Natural killer cell (primary cell): ENCODE measurements at regions not wholly inside any gene's neighbourhood (a gene's known extent, or its start where the extent isn't known, plus 50 kb on each side); places are given as distances from the start of the nearest gene placed in this dataset.
"Not testable (repeated sequence)": the region's sequence is repeated elsewhere in the genome, so short reads cannot be mapped to it uniquely, and the experiment has no call there.

ENCODE experiments used
- ATAC-seq, 3 donors: fragments of 150-1000 bp in 2 of 3; fragments of 200-7000 bp in 1 of 3; cut with Tn5 transposase; 1 replicate in 1 of 3; 2 replicates in 2 of 3; pipeline ENCODE4 v1.10.0; 2021; ENCODE audit warnings: mild to moderate bottlenecking in 2 of 3, moderate library complexity in 2 of 3
- DNase-seq, 2 donors: peaks; one replicate each; pipeline versions ENCODE4 v3.0.0 to v3.0.0-alpha.2; 2013 to 2021; ENCODE audit warnings: mixed read lengths in 1 of 2
- H3K27ac ChIP-seq: one replicate; pipeline ENCODE4 v1.5.1; 2013; ENCODE audit warnings: mild to moderate bottlenecking, low read length
- H3K27me3 ChIP-seq: one replicate; pipeline ENCODE4 v1.6.1; 2013; ENCODE audit warnings: low read length; ENCODE audit not compliant: control insufficient read depth, insufficient read depth
- H3K36me3 ChIP-seq: one replicate; pipeline ENCODE4 v1.6.1; 2013; ENCODE audit warnings: low read length; ENCODE audit not compliant: control insufficient read depth, insufficient read depth
- H3K4me1 ChIP-seq: one replicate; pipeline ENCODE4 v1.6.1; 2013; ENCODE audit warnings: low read length; ENCODE audit not compliant: control insufficient read depth, insufficient read depth
- H3K4me3 ChIP-seq: one replicate; pipeline ENCODE4 v1.5.1; 2013; ENCODE audit warnings: low read length
- H3K9me3 ChIP-seq: one replicate; pipeline ENCODE4 v1.6.1; 2013; ENCODE audit warnings: low read length; ENCODE audit not compliant: control insufficient read depth, insufficient read depth
- H3K27ac Mint-ChIP-seq, 2 donors: one replicate each; pipeline ENCODE4 v1.8.0; 2022; ENCODE audit warnings: mild to moderate bottlenecking in 2 of 2, mixed read lengths in 2 of 2, moderate library complexity in 1 of 2
- H3K27me3 Mint-ChIP-seq, 2 donors: one replicate each; pipeline ENCODE4 v1.8.0; 2022; ENCODE audit warnings: low read depth in 2 of 2, mixed read lengths in 2 of 2
- H3K36me3 Mint-ChIP-seq: one replicate; pipeline ENCODE4 v1.8.0; 2022; ENCODE audit warnings: mixed read lengths
- H3K4me1 Mint-ChIP-seq, 2 donors: one replicate each; pipeline ENCODE4 v1.8.0; 2022; ENCODE audit warnings: mixed read lengths in 2 of 2
- H3K4me3 Mint-ChIP-seq: one replicate; pipeline ENCODE4 v1.8.0; 2022; ENCODE audit warnings: mild to moderate bottlenecking, moderate library complexity, mixed read lengths
- H3K9me3 Mint-ChIP-seq, 2 donors: one replicate each; pipeline ENCODE4 v1.8.0; 2022; ENCODE audit warnings: mixed read lengths in 2 of 2
- WGBS: methylation state at CpG from one replicate; pipeline ENCODE4 v1.1.7; 2013; ENCODE audit warnings: missing lambda C conversion rate; ENCODE audit not compliant: insufficient coverage; 5-methylcytosine and 5-hydroxymethylcytosine counted together
- intact Hi-C: fragments of 100-400 bp; cut with micrococcal nuclease; formaldehyde crosslinking; loops from one replicate; pipeline ENCODE4 v1.14.2; 2022
- TF ChIP-seq, protein P1 (sequence below): fragments of 200-600 bp; IDR thresholded peaks from one replicate; pipeline ENCODE4 v1.8.0; 2022; ENCODE audit warnings: antibody characterized with exemption

DNA sequence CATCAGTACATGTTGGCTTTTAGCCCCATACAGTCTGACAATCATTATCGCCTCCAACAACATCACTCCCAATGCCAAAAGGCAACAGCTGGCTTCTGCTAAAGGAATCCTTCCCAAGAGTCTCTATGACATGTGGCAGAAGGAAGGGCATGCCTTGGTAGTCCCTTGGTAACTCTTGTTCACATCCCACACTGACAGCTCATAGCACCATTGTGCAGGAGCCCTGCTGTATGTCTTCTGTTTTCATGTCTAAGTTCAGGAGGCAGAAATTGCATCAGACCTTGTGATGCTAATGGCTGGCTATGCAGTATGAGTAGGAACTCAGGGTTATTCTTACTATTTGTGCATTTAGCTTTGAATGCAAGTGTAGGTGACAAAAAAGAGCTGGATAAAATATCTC lies 392.1 kb downstream of the PTH2R start:
- Mint-ChIP-seq H3K9me3 (peaks cover 17 to 24% of the 10 kb centered on the region in 2 donors), H3K27ac (no peak overlapping the region), H3K27me3 (no peaks in the 10 kb centered on the region), H3K4me3 (no peak overlapping the region), H3K4me1 (no peaks in the 10 kb centered on the region), H3K36me3 (no peaks in the 10 kb centered on the region)
- Histone ChIP-seq H3K27ac (no peak overlapping the region), H3K36me3 (no peaks in the 10 kb centered on the region), H3K4me1 (no peaks in the 10 kb centered on the region), H3K4me3 (no peak overlapping the region), H3K9me3 (no peaks in the 10 kb centered on the region), H3K27me3 (no peaks in the 10 kb centered on the region)
- intact Hi-C loops: no loop called here
- TF ChIP-seq, protein P1, sequence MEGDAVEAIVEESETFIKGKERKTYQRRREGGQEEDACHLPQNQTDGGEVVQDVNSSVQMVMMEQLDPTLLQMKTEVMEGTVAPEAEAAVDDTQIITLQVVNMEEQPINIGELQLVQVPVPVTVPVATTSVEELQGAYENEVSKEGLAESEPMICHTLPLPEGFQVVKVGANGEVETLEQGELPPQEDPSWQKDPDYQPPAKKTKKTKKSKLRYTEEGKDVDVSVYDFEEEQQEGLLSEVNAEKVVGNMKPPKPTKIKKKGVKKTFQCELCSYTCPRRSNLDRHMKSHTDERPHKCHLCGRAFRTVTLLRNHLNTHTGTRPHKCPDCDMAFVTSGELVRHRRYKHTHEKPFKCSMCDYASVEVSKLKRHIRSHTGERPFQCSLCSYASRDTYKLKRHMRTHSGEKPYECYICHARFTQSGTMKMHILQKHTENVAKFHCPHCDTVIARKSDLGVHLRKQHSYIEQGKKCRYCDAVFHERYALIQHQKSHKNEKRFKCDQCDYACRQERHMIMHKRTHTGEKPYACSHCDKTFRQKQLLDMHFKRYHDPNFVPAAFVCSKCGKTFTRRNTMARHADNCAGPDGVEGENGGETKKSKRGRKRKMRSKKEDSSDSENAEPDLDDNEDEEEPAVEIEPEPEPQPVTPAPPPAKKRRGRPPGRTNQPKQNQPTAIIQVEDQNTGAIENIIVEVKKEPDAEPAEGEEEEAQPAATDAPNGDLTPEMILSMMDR: no peak
- DNase-seq (no peak), ATAC-seq (no peak)
- 100% methylated on average over 1 of the region's 1 CpG for WGBS

GRCh38 chr2:208799397-208799796 lies 392.8 kb downstream of the PTH2R start:
- TF ChIP-seq, protein P1: no peak
- Mint-ChIP-seq H3K4me3 (no peak overlapping the region), H3K27ac (no peak overlapping the region), H3K27me3 (no peaks in the 10 kb centered on the region), H3K36me3 (no peaks in the 10 kb centered on the region), H3K9me3 (peaks cover 17 to 24% of the 10 kb centered on the region in 2 donors), H3K4me1 (no peaks in the 10 kb centered on the region)
- Histone ChIP-seq H3K27me3 (no peaks in the 10 kb centered on the region), H3K9me3 (no peaks in the 10 kb centered on the region), H3K4me3 (no peak overlapping the region), H3K27ac (no peak overlapping the region), H3K4me1 (no peaks in the 10 kb centered on the region), H3K36me3 (no peaks in the 10 kb centered on the region)
- DNase-seq (no peak), ATAC-seq (no peak)
- 14% methylated on average over 1 of the region's 2 CpGs for WGBS
- intact Hi-C loops: no loop called here

- H3K27me3 ChIP-seq, intact Hi-C loops, H3K4me3 Mint-ChIP-seq, H3K36me3 ChIP-seq, H3K4me1 Mint-ChIP-seq, H3K27ac Mint-ChIP-seq, H3K27me3 Mint-ChIP-seq, H3K27ac ChIP-seq, H3K36me3 Mint-ChIP-seq, H3K9me3 ChIP-seq, ATAC-seq, H3K4me1 ChIP-seq, H3K4me3 ChIP-seq, DNase-seq: not testable (repeated sequence)
- WGBS: 88% methylated on average over 12 of the region's 12 CpGs
- peaks cover 10 to 17% of the 10 kb centered on the region in 2 donors for H3K9me3 Mint-ChIP-seq
Measured at GRCh38 chr2:208800887-208801286, 394.3 kb downstream of the PTH2R start.

- Histone ChIP-seq H3K27me3 (no peaks in the 10 kb centered on the region), H3K9me3 (no peaks in the 10 kb centered on the region), H3K4me3 (no peak overlapping the region), H3K27ac (no peak overlapping the region), H3K36me3 (no peaks in the 10 kb centered on the region), H3K4me1 (no peaks in the 10 kb centered on the region)
- Mint-ChIP-seq H3K27ac (no peak overlapping the region), H3K4me3 (no peak overlapping the region), H3K9me3 (peaks cover 6 to 11% of the 10 kb centered on the region in 2 donors), H3K4me1 (no peaks in the 10 kb centered on the region), H3K27me3 (no peaks in the 10 kb centered on the region), H3K36me3 (no peaks in the 10 kb centered on the region)
- intact Hi-C loops: no loop called here
- ATAC-seq (no peak), DNase-seq (no peak)
- WGBS: 100% methylated on average over 2 of the region's 2 CpGs
- TF ChIP-seq, protein P1: no peak
Measured at GRCh38 chr2:208807756-208808155, 401.2 kb downstream of the PTH2R start.

GRCh38 chr2:208811885-208812284 lies 405.3 kb downstream of the PTH2R start:
- H3K36me3 Mint-ChIP-seq, H3K4me3 ChIP-seq, H3K4me1 Mint-ChIP-seq, DNase-seq, H3K36me3 ChIP-seq, ATAC-seq, H3K4me1 ChIP-seq, H3K27me3 ChIP-seq, H3K27ac Mint-ChIP-seq, intact Hi-C loops, H3K9me3 Mint-ChIP-seq, H3K4me3 Mint-ChIP-seq, H3K27ac ChIP-seq, H3K27me3 Mint-ChIP-seq, H3K9me3 ChIP-seq: not testable (repeated sequence)
- 66% methylated on average over 7 of the region's 10 CpGs for WGBS
